KMS-11 (cell line): ENCODE measurements at regions not wholly inside any gene's neighbourhood (a gene's known extent, or its start where the extent isn't known, plus 50 kb on each side); places are given as distances from the start of the nearest gene placed in this dataset.
A peak's percentile ranks its signal among the peaks of the same experiment; 100 is the strongest.

Experiments used
- H2AFZ ChIP-seq: fragments of 200-600 bp; sonication (generic); 2 replicates; pipeline ENCODE4 v1.6.1; 2016; ENCODE audit warnings: antibody characterized with exemption, mixed run types, low read depth
- H3K27ac ChIP-seq: fragments of 200-600 bp; sonication (generic); 2 replicates; pipeline ENCODE4 v1.6.1; 2016; ENCODE audit warnings: mild to moderate bottlenecking, mixed run types
- H3K27me3 ChIP-seq: fragments of 200-600 bp; sonication (generic); 2 replicates; pipeline ENCODE4 v1.6.1; 2017; ENCODE audit warnings: mild to moderate bottlenecking, low read depth, mixed run types, moderate library complexity; ENCODE audit not compliant: insufficient read depth
- H3K36me3 ChIP-seq: fragments of 200-600 bp; sonication (generic); 2 replicates; pipeline ENCODE4 v1.6.1; 2017; ENCODE audit warnings: mild to moderate bottlenecking, mixed run types; ENCODE audit not compliant: insufficient read depth
- H3K4me1 ChIP-seq: fragments of 200-600 bp; sonication (generic); 2 replicates; pipeline ENCODE4 v1.6.1; 2016; ENCODE audit warnings: mild to moderate bottlenecking, low read depth, mixed run types; ENCODE audit not compliant: poor library complexity, severe bottlenecking
- H3K4me2 ChIP-seq: fragments of 200-600 bp; sonication (generic); 2 replicates; pipeline ENCODE4 v1.7.0; 2016; ENCODE audit warnings: mild to moderate bottlenecking, mixed run types
- H3K4me3 ChIP-seq: fragments of 200-600 bp; sonication (generic); IDR thresholded peaks from 2 replicates; pipeline ENCODE4 v1.6.1; 2017; ENCODE audit warnings: low read depth, low read length, mixed read lengths; ENCODE audit not compliant: insufficient read depth
- H3K79me2 ChIP-seq: fragments of 200-600 bp; sonication (generic); 2 replicates; pipeline ENCODE4 v1.6.1; 2016; ENCODE audit warnings: low read depth, mixed run types; ENCODE audit not compliant: insufficient read depth
- H3K9ac ChIP-seq: fragments of 200-600 bp; sonication (generic); 2 replicates; pipeline ENCODE4 v1.6.1; 2016; ENCODE audit warnings: mild to moderate bottlenecking, mixed run types
- H4K20me1 ChIP-seq: fragments of 200-600 bp; sonication (generic); 2 replicates; pipeline ENCODE4 v1.6.1; 2016; ENCODE audit warnings: mild to moderate bottlenecking, mixed run types; ENCODE audit not compliant: insufficient read depth
- TF ChIP-seq, protein P1 (sequence below): fragments of 200-600 bp; sonication (generic); conservative IDR thresholded peaks from 2 replicates; pipeline ENCODE4 v1.6.1; 2017; ENCODE audit warnings: low read depth, mild to moderate bottlenecking, antibody characterized with exemption, low read length, moderate library complexity, mixed read lengths

DNA sequence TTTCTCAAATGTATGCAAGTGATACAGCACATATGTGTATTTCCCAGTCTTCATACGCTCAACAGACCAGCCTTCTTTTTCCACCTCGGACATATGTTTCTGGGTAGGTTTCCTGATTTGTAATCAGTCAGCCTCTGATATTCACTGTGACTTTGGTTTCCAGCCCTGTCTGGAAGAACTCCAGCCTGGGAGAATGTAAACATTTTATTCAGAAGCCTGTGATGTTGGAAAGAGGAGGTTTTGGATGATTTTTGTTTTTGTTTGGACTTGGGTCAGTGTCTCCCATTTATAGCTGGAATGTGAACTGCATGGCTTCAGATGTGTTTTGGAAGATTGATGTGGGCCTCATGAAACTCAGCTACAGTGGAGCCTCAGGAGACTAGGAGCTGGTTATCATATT, 172.2 kb upstream of the CENPW start:
- TF ChIP-seq, protein P1, sequence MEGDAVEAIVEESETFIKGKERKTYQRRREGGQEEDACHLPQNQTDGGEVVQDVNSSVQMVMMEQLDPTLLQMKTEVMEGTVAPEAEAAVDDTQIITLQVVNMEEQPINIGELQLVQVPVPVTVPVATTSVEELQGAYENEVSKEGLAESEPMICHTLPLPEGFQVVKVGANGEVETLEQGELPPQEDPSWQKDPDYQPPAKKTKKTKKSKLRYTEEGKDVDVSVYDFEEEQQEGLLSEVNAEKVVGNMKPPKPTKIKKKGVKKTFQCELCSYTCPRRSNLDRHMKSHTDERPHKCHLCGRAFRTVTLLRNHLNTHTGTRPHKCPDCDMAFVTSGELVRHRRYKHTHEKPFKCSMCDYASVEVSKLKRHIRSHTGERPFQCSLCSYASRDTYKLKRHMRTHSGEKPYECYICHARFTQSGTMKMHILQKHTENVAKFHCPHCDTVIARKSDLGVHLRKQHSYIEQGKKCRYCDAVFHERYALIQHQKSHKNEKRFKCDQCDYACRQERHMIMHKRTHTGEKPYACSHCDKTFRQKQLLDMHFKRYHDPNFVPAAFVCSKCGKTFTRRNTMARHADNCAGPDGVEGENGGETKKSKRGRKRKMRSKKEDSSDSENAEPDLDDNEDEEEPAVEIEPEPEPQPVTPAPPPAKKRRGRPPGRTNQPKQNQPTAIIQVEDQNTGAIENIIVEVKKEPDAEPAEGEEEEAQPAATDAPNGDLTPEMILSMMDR, result no peak

DNA sequence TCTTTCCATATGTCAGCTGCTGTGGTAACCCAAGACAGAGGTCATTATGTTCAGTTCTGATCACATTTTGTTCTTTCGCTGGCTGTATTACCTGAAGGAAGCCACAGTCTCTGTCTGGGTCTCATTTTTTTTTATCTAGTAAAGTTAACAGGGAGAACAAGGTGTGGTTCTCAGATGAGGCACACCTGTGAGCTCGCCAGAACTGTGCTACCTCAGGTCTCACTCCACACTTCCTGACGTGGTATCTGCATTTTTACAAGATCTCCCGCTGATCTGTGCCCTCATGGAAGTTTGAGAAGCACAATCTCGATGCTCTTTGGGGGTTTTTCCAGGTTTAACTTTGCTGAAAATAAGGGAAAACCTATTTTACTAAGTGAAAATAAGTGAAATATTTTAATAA, 169.5 kb upstream of the CENPW start:
- Histone ChIP-seq H3K4me3 (no peak overlapping the region), H3K79me2 (no peaks in the 10 kb centered on the region), H3K27ac (no peak overlapping the region), H3K36me3 (no peaks in the 10 kb centered on the region), H3K27me3 (no peaks in the 10 kb centered on the region), H2AFZ (no peak overlapping the region), H4K20me1 (no peaks in the 10 kb centered on the region), H3K4me2 (no peak overlapping the region), H3K4me1 (no peaks in the 10 kb centered on the region), H3K9ac (no peak overlapping the region)
- TF ChIP-seq, protein P1, result no peak

More for the DNA sequence above, 172.2 kb upstream of the CENPW start:
- H3K79me2 ChIP-seq, result no peaks in the 10 kb centered on the region
- no peaks in the 10 kb centered on the region for H4K20me1 ChIP-seq
- no peaks in the 10 kb centered on the region for H3K27me3 ChIP-seq
- no peak overlapping the region for H3K9ac ChIP-seq
- H3K4me2 ChIP-seq, result no peak overlapping the region
- H3K4me1 ChIP-seq, result no peaks in the 10 kb centered on the region
- H3K27ac ChIP-seq, result no peak overlapping the region
- no peaks in the 10 kb centered on the region for H3K36me3 ChIP-seq
- H3K4me3 ChIP-seq, result no peak overlapping the region
- no peak overlapping the region for H2AFZ ChIP-seq

DNA sequence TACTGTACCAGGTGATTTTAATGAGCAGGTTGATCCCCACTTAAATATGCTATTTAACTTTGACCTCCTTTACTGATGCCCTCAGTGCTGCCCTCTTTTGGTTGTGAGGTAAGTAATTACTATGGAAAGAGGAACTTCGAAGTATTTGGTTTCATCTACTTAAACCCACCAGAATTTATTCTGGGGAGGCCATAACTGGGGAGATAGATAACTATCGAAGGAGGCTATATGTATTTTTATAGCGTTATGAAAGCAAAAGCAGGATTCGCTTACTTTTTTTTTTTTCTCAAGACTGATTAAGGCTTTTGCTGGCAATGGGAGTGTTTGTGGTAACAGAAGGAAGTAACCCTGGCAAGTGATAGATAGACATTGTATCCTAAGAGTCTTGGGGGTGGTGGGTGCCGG, 168.9 kb upstream of the CENPW start:
- TF ChIP-seq, protein P1, result 0 out of 2 replicates have a peak, but pooled peaks have one; percentile 29
- no peak overlapping the region for H2AFZ ChIP-seq
- H3K79me2 ChIP-seq, result no peaks in the 10 kb centered on the region
- H3K9ac ChIP-seq, result no peak overlapping the region
- H3K4me3 ChIP-seq, result no peak overlapping the region
- H3K27ac ChIP-seq, result no peak overlapping the region
- no peaks in the 10 kb centered on the region for H3K27me3 ChIP-seq
- no peaks in the 10 kb centered on the region for H4K20me1 ChIP-seq
- no peak overlapping the region for H3K4me2 ChIP-seq
- H3K4me1 ChIP-seq, result no peaks in the 10 kb centered on the region
- H3K36me3 ChIP-seq, result no peaks in the 10 kb centered on the region

DNA sequence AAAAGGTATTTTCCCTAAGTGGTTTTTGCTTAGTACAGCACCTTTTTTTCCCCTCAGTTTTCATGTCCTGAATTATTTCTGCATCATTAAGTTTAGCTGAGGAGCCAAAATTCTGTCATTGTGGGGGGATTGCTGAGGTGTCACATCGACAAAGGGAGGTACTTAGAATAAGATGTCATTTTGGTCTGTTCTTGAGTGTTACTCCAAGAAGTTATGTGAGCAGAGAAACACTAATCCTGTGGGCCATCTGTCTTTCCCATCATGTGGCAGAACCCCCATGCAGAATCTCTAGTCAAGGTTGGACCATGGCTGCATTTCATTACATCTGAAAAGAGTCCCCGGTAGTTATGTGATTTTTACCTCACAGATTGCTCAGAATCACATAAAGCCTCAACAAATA, 167.8 kb upstream of the CENPW start:
- H4K20me1 ChIP-seq, result no peaks in the 10 kb centered on the region
- no peaks in the 10 kb centered on the region for H3K36me3 ChIP-seq
- no peak overlapping the region for H3K4me3 ChIP-seq
- H2AFZ ChIP-seq, result no peak overlapping the region
- no peaks in the 10 kb centered on the region for H3K4me1 ChIP-seq
- no peaks in the 10 kb centered on the region for H3K79me2 ChIP-seq
- TF ChIP-seq, protein P1, result no peak
- H3K27me3 ChIP-seq, result no peaks in the 10 kb centered on the region
- no peak overlapping the region for H3K4me2 ChIP-seq
- no peak overlapping the region for H3K9ac ChIP-seq
- no peak overlapping the region for H3K27ac ChIP-seq

DNA sequence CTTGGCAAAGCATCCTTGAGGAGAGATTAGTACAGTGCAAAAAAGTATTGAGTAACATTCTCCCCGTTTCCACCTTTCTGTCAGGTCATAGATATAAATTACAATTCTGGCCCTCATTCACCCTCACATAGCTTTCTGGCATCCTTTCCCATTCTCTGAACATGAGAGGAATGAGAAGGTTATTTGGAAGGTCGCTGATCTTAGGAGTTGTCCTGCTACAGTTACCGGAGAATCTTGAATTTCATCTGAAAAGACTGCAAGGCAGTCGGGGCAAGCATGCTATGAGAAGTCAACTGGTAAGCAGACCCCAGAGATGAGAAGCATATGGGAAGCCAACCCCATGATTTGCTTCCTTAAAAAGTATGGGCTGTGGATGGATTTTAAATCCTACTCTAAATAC, 166.7 kb upstream of the CENPW start:
- Histone ChIP-seq H3K79me2 (no peaks in the 10 kb centered on the region), H3K27me3 (no peaks in the 10 kb centered on the region), H3K9ac (no peak overlapping the region), H4K20me1 (no peaks in the 10 kb centered on the region), H3K4me1 (no peaks in the 10 kb centered on the region), H3K36me3 (no peaks in the 10 kb centered on the region), H2AFZ (no peak overlapping the region), H3K27ac (no peak overlapping the region), H3K4me2 (no peak overlapping the region), H3K4me3 (no peak overlapping the region)
- TF ChIP-seq, protein P1, result no peak
